ENCODE measurements at regions not wholly inside any gene's neighbourhood (a gene's known extent, or its start where the extent isn't known, plus 50 kb on each side); places are given as distances from the start of the nearest gene placed in this dataset.

DNA sequence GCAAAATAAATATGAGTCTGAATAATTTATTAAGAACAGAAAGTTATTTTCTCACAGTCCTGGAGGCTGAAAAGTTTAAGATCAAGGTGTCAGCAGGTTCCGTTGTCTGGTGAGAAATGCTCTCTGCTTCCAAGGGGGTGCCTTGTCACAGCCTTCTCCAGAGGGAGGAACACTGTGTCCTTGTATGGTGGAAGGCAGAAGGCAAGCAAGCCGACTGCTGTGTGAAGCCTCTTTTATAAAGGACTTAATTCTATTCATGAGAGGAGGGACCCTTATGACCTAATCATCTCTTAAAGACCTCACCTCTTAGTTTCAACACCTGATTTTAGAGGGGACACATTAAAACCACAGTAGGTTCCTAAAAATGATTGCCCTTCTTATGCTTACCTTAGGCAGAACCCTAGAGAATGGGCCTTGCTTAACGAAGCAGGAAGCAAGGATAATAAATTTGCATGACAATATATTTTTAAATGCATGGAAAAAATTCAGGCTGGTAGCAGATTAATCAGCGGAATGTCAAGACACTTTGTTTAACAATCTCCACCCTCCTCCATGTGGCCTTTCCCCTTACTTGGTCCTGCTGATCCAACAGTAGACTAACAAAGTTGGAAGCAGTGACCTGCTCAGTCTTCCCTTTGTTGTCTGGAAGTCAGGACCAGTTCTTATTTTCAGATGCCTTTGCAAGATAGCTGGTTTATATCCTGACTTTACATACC lies 154.9 kb downstream of the DYRK2 start:
- Histone ChIP-seq H3K36me3 (replicated peaks in 1 of 2; ENCODE audit: control insufficient read depth in 1 of 2, insufficient read depth in 2 of 2, low read length in 1 of 2) (no peaks in the 10 kb centered on the region), H3K27me3 (ENCODE audit: insufficient read depth) (no peaks in the 10 kb centered on the region), H3K4me2 (no peak overlapping the region), H3F3A (replicated peaks; ENCODE audit: insufficient read depth) (peaks cover 4% of the 10 kb centered on the region), H3K27ac (ENCODE audit: low read depth in 2 of 2, low read length in 1 of 2) (no peak overlapping the region), H3K9ac (no peak overlapping the region), H2AFZ (ENCODE audit: low read depth) (no peak overlapping the region), H3K9me3 (no peaks in the 10 kb centered on the region), H3K79me2 (ENCODE audit: insufficient read depth) (no peaks in the 10 kb centered on the region), H3K4me3 (ENCODE audit: low read depth in 2 of 2, low read length in 1 of 2) (no peak overlapping the region), H3K9me2 (no peaks in the 10 kb centered on the region), H3K4me1 (ENCODE audit: control insufficient read depth in 1 of 2, insufficient read depth in 2 of 2, low read depth in 1 of 2, low read length in 1 of 2) (no peaks in the 10 kb centered on the region), H4K20me1 (ENCODE audit: insufficient read depth) (no peaks in the 10 kb centered on the region)
- ChIA-PET POLR2A (no interaction called here), CTCF (no interaction called here)
- DNase-seq: no peak
- TF ChIP-seq JUND (IDR thresholded peaks at IDR 0.05) (no peak), NFIC (IDR thresholded peaks at IDR 0.05; ENCODE audit: borderline replicate concordance) (no peak), ELF1 (IDR thresholded peaks at IDR 0.05) (no peak), YY1 (IDR thresholded peaks at IDR 0.05; ENCODE audit: low read depth) (no peak), FOXJ3 (CRISPR knock-in tag; IDR thresholded peaks at IDR 0.05) (no peak)
- WGBS (ENCODE audit: low lambda C conversion rate): 82% methylated on average over 4 of the region's 4 CpGs

DNA sequence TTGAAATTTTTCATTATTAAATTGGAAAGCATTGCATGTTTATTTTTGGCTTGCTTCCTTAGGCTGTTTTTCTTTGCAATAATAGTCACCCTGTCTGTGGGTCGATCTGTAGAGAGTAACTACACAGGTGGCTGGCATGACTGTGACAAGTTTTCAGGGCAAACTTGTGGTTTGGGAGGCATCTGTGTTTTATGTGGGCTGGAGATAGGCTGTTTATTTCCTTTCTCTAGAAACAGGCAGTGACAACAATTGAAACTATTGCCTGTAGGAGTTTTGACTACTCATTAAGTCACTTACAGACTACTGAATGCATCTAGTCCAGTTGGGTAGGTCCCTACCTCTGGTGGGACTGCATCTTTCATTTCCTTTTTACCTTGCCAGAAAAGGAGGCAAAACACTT lies 155.6 kb downstream of the DYRK2 start:
- Histone ChIP-seq H3K4me2 (no peak overlapping the region), H3K4me3 (ENCODE audit: low read depth in 2 of 2, low read length in 1 of 2) (no peak overlapping the region), H3K4me1 (ENCODE audit: control insufficient read depth in 1 of 2, insufficient read depth in 2 of 2, low read depth in 1 of 2, low read length in 1 of 2) (no peaks in the 10 kb centered on the region), H3F3A (replicated peaks; ENCODE audit: insufficient read depth) (peaks cover 5% of the 10 kb centered on the region), H2AFZ (ENCODE audit: low read depth) (no peak overlapping the region), H3K9ac (no peak overlapping the region), H3K27ac (ENCODE audit: low read depth in 2 of 2, low read length in 1 of 2) (no peak overlapping the region), H3K27me3 (ENCODE audit: insufficient read depth) (no peaks in the 10 kb centered on the region), H3K79me2 (ENCODE audit: insufficient read depth) (no peaks in the 10 kb centered on the region), H3K9me3 (no peaks in the 10 kb centered on the region), H3K36me3 (replicated peaks in 1 of 2; ENCODE audit: control insufficient read depth in 1 of 2, insufficient read depth in 2 of 2, low read length in 1 of 2) (no peaks in the 10 kb centered on the region), H4K20me1 (ENCODE audit: insufficient read depth) (no peaks in the 10 kb centered on the region), H3K9me2 (no peaks in the 10 kb centered on the region)
- no peak for DNase-seq
- TF ChIP-seq MEF2A (IDR thresholded peaks at IDR 0.05; ENCODE audit: borderline replicate concordance, low read depth) (no peak), NRF1 (IDR thresholded peaks at IDR 0.05; ENCODE audit: low read depth, low read length) (no peak), RAD21 (IDR thresholded peaks at IDR 0.05; ENCODE audit: low read length) (no peak), RXRA (IDR thresholded peaks at IDR 0.05; ENCODE audit: borderline replicate concordance, low read depth) (no peak), MXI1 (IDR thresholded peaks at IDR 0.05; ENCODE audit: low read depth, low read length) (no peak), YY1 (IDR thresholded peaks at IDR 0.05; ENCODE audit: low read depth) (no peak), GABPA (IDR thresholded peaks at IDR 0.05; ENCODE audit: low read depth) (no peak), FOSL2 (IDR thresholded peaks at IDR 0.05; ENCODE audit: borderline replicate concordance, low read depth) (no peak), ELF1 (IDR thresholded peaks at IDR 0.05) (no peak), EP300 (IDR thresholded peaks at IDR 0.05; ENCODE audit: borderline replicate concordance in 1 of 2, low read depth in 1 of 2, low read length in 1 of 2) (no peak), RCOR1 (IDR thresholded peaks at IDR 0.05; ENCODE audit: low read length) (no peak), TAF1 (IDR thresholded peaks at IDR 0.05; ENCODE audit: borderline replicate concordance, low read depth, low read length) (no peak), RFX5 (IDR thresholded peaks at IDR 0.05; ENCODE audit: low read length) (no peak), POLR2AphosphoS5 (IDR thresholded peaks at IDR 0.05; ENCODE audit: low read depth, low read length) (no peak), CHD2 (IDR thresholded peaks at IDR 0.05; ENCODE audit: low read length, partially characterized antibody) (no peak)
- TF ChIP-seq, protein P1, sequence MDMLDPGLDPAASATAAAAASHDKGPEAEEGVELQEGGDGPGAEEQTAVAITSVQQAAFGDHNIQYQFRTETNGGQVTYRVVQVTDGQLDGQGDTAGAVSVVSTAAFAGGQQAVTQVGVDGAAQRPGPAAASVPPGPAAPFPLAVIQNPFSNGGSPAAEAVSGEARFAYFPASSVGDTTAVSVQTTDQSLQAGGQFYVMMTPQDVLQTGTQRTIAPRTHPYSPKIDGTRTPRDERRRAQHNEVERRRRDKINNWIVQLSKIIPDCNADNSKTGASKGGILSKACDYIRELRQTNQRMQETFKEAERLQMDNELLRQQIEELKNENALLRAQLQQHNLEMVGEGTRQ (IDR thresholded peaks at IDR 0.05; ENCODE audit: borderline replicate concordance, low read depth, low read length): no peak
- TF ChIP-seq, protein P2, sequence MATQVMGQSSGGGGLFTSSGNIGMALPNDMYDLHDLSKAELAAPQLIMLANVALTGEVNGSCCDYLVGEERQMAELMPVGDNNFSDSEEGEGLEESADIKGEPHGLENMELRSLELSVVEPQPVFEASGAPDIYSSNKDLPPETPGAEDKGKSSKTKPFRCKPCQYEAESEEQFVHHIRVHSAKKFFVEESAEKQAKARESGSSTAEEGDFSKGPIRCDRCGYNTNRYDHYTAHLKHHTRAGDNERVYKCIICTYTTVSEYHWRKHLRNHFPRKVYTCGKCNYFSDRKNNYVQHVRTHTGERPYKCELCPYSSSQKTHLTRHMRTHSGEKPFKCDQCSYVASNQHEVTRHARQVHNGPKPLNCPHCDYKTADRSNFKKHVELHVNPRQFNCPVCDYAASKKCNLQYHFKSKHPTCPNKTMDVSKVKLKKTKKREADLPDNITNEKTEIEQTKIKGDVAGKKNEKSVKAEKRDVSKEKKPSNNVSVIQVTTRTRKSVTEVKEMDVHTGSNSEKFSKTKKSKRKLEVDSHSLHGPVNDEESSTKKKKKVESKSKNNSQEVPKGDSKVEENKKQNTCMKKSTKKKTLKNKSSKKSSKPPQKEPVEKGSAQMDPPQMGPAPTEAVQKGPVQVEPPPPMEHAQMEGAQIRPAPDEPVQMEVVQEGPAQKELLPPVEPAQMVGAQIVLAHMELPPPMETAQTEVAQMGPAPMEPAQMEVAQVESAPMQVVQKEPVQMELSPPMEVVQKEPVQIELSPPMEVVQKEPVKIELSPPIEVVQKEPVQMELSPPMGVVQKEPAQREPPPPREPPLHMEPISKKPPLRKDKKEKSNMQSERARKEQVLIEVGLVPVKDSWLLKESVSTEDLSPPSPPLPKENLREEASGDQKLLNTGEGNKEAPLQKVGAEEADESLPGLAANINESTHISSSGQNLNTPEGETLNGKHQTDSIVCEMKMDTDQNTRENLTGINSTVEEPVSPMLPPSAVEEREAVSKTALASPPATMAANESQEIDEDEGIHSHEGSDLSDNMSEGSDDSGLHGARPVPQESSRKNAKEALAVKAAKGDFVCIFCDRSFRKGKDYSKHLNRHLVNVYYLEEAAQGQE (IDR thresholded peaks at IDR 0.05; ENCODE audit: low read depth, low read length): no peak
- TF ChIP-seq, protein P3, sequence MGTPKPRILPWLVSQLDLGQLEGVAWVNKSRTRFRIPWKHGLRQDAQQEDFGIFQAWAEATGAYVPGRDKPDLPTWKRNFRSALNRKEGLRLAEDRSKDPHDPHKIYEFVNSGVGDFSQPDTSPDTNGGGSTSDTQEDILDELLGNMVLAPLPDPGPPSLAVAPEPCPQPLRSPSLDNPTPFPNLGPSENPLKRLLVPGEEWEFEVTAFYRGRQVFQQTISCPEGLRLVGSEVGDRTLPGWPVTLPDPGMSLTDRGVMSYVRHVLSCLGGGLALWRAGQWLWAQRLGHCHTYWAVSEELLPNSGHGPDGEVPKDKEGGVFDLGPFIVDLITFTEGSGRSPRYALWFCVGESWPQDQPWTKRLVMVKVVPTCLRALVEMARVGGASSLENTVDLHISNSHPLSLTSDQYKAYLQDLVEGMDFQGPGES (IDR thresholded peaks at IDR 0.05; ENCODE audit: low read depth, low read length): no peak
- whole genome bisulfite sequencing (ENCODE audit: low lambda C conversion rate): 100% methylated on average over 1 of the region's 1 CpG
- POLR2A ChIA-PET: no interaction called here
- CTCF ChIA-PET: no interaction called here

Measured in SK-N-SH (cell line).